Fibroblast of mammary gland (primary cell): ENCODE measurements at regions not wholly inside any gene's neighbourhood (a gene's known extent, or its start where the extent isn't known, plus 50 kb on each side); places are given as distances from the start of the nearest gene placed in this dataset.

Experiments used
- DNase-seq: peaks from one replicate; pipeline ENCODE4 v3.0.0-alpha.2; 2010; ENCODE audit warnings: low read depth
- H3K4me3 ChIP-seq: 2 replicates; pipeline ENCODE4 v1.5.1; 2011; ENCODE audit warnings: low read depth, mild to moderate bottlenecking, low read length, moderate library complexity; ENCODE audit not compliant: control insufficient read depth
- CTCF ChIP-seq: conservative IDR thresholded peaks from 2 replicates; pipeline ENCODE4 v1.5.1; 2011; ENCODE audit warnings: low read depth, low read length, inconsistent platforms; ENCODE audit not compliant: control insufficient read depth, insufficient read depth

- TF ChIP-seq CTCF, result no peak
- DNase-seq, result no peak
These were observed 1525.0 kb upstream of the MIR17HG start for GRCh38 chr13:89822467-89822866.

GRCh38 chr13:89827552-89827951 lies 1519.9 kb upstream of the MIR17HG start:
- no peak overlapping the region for H3K4me3 ChIP-seq
- no peak for DNase-seq
- TF ChIP-seq CTCF, result no peak

More at GRCh38 chr13:89822467-89822866, 1525.0 kb upstream of the MIR17HG start:
- H3K4me3 ChIP-seq, result no peak overlapping the region

GRCh38 chr13:89828506-89828905 lies 1519.0 kb upstream of the MIR17HG start:
- DNase-seq, result no peak
- H3K4me3 ChIP-seq, result no peak overlapping the region
- no peak for TF ChIP-seq CTCF

- no peak for DNase-seq
- no peak for TF ChIP-seq CTCF
These were observed 1516.3 kb upstream of the MIR17HG start for GRCh38 chr13:89831157-89831556.

GRCh38 chr13:89832827-89833226 lies 1514.7 kb upstream of the MIR17HG start:
- no peak for DNase-seq
- no peak overlapping the region for H3K4me3 ChIP-seq
- no peak for TF ChIP-seq CTCF

More at GRCh38 chr13:89831157-89831556, 1516.3 kb upstream of the MIR17HG start:
- no peak overlapping the region for H3K4me3 ChIP-seq

GRCh38 chr13:89843621-89844020 lies 1503.9 kb upstream of the MIR17HG start:
- TF ChIP-seq CTCF, result no peak
- DNase-seq, result no peak

GRCh38 chr13:89845874-89846273 lies 1501.6 kb upstream of the MIR17HG start:
- no peak for DNase-seq
- no peak for TF ChIP-seq CTCF
- no peak overlapping the region for H3K4me3 ChIP-seq

More at GRCh38 chr13:89843621-89844020, 1503.9 kb upstream of the MIR17HG start:
- H3K4me3 ChIP-seq, result no peak overlapping the region
